Pancreas (tissue), 10 donors: ENCODE measurements at regions not wholly inside any gene's neighbourhood (a gene's known extent, or its start where the extent isn't known, plus 50 kb on each side); places are given as distances from the start of the nearest gene placed in this dataset.

Experiments
- ATAC-seq, 4 donors: fragments of 200-7000 bp; cut with Tn5 transposase; one replicate each; pipeline versions ENCODE4 v1.8.0 to v1.9.1; 2020; ENCODE audit warnings: mild to moderate bottlenecking in 4 of 4, moderate library complexity in 4 of 4
- DNase-seq, 6 donors: peaks; one replicate each; pipeline ENCODE4 v3.0.0-alpha.2; 2020
- FAIRE-seq: peaks from 2 replicates; lab custom pipeline; 2012; peaks lifted over from hg19 to GRCh38; lab: Jason Lieb, UNC
- H3K27ac ChIP-seq, 4 donors: fragments of 200-600 bp; sonication (generic); 1 replicate in 3 of 4; 2 replicates in 1 of 4; pipeline versions ENCODE4 v1.5.0 to v1.8.0; 2020
- H3K27me3 ChIP-seq, 4 donors: fragments of 200-600 bp; one replicate each; pipeline ENCODE4 v1.8.0; 2021
- H3K36me3 ChIP-seq, 3 donors: fragments of 200-600 bp; sonication (generic) in 1 of 3; one replicate each; pipeline versions ENCODE4 v1.5.0 to v1.8.0; 2020 to 2021
- H3K4me1 ChIP-seq, 3 donors: fragments of 200-600 bp; one replicate each; pipeline ENCODE4 v1.8.0; 2021
- H3K4me3 ChIP-seq, 4 donors: fragments of 200-600 bp; sonication (generic) in 2 of 4; one replicate each; pipeline versions ENCODE4 v1.5.0 to v1.8.0; 2020 to 2021
- H3K9me3 ChIP-seq, 4 donors: fragments of 200-600 bp; one replicate each; pipeline ENCODE4 v1.8.0; 2021
- CTCF ChIP-seq, 4 donors: fragments of 200-600 bp; sonication (generic) in 3 of 4; IDR thresholded peaks; one replicate each; pipeline versions ENCODE4 v1.5.0 to v1.8.0; 2021; ENCODE audit warnings: antibody characterized with exemption in 4 of 4
- WGBS, 2 donors: extraction: QIAGEN DNeasy Blood & Tissue Kit; methylation state at CpG; one replicate each; pipeline ENCODE4 v1.1.7; 2013; 5-methylcytosine and 5-hydroxymethylcytosine counted together
- intact Hi-C, 3 donors: fragments of 100-400 bp; cut with DNase I; formaldehyde crosslinking; loops; one replicate each; pipeline versions ENCODE4 v1.11.1 to v1.14.2; 2022
- donor health status: healthy with polysubstance abuse.
- donor health status: DM: no; HTN: no; CAD: no; lungs with moderate emphysema.
- donor health status: DM: no; HTN: no; CAD: no.
- donor health status: control.
- donor health status: control.
- donor health status: Bipolar disorder and iron deficiency.
- donor health status: DM: yes; HTN: yes; CAD: no.
- donor health status: DM: no; HTN: no; CAD: no.
- donor health status: DM: no; HTN: no; CAD: no.
- donor health status: DM: yes; HTN: yes; CAD: no.

- H3K27ac ChIP-seq, result no peak overlapping the region
- ATAC-seq, result no peak
- H3K4me1 ChIP-seq, result no peaks in the 10 kb centered on the region
- no peaks in the 10 kb centered on the region for H3K27me3 ChIP-seq
- no peaks in the 10 kb centered on the region for H3K36me3 ChIP-seq
- no peak for FAIRE-seq
- no peak for TF ChIP-seq CTCF (IDR thresholded peaks at IDR 0.05)
- H3K4me3 ChIP-seq, result no peak overlapping the region
- no peaks in the 10 kb centered on the region for H3K9me3 ChIP-seq
- intact Hi-C loops, result no loop called here
- WGBS, 2 donors, result 62 to 68% methylated on average over 4 of the region's 4 CpGs
- no peak for DNase-seq
These were observed 170.2 kb upstream of the GOT2 start for GRCh38 chr16:58904291-58904690.

GRCh38 chr16:58889516-58889915 is 155.4 kb upstream of the GOT2 start:
- Histone ChIP-seq H3K4me1 (no peaks in the 10 kb centered on the region), H3K27ac (no peak overlapping the region), H3K9me3 (no peaks in the 10 kb centered on the region), H3K27me3 (no peaks in the 10 kb centered on the region), H3K36me3 (no peaks in the 10 kb centered on the region), H3K4me3 (no peak overlapping the region)
- no peak for DNase-seq
- intact Hi-C loops, result no loop called here
- TF ChIP-seq CTCF (IDR thresholded peaks at IDR 0.05), result no peak
- no peak for ATAC-seq
- WGBS, 2 donors, result 63 to 88% methylated on average over 1 of the region's 1 CpG
- no peak for FAIRE-seq

GRCh38 chr16:58885528-58886170 is 151.5 kb upstream of the GOT2 start:
- WGBS, 2 donors, result 66 to 77% methylated on average over 5 of the region's 5 CpGs
- Histone ChIP-seq H3K9me3 (no peaks in the 10 kb centered on the region), H3K36me3 (no peaks in the 10 kb centered on the region), H3K27ac (no peak overlapping the region), H3K4me1 (no peaks in the 10 kb centered on the region), H3K27me3 (no peaks in the 10 kb centered on the region), H3K4me3 (no peak overlapping the region)
- no peak for DNase-seq
- ATAC-seq, result no peak
- intact Hi-C loops, result no loop called here
- no peak for TF ChIP-seq CTCF (IDR thresholded peaks at IDR 0.05)
- FAIRE-seq, result no peak

GRCh38 chr16:58884141-58884540 is 150.0 kb upstream of the GOT2 start:
- H3K36me3 ChIP-seq, result no peaks in the 10 kb centered on the region
- intact Hi-C loops, result no loop called here
- no peak for FAIRE-seq
- no peak for ATAC-seq
- H3K27me3 ChIP-seq, result no peaks in the 10 kb centered on the region
- H3K9me3 ChIP-seq, result no peaks in the 10 kb centered on the region
- H3K4me3 ChIP-seq, result no peak overlapping the region
- TF ChIP-seq CTCF (IDR thresholded peaks at IDR 0.05), result no peak
- no peak for DNase-seq
- H3K4me1 ChIP-seq, result no peaks in the 10 kb centered on the region
- no peak overlapping the region for H3K27ac ChIP-seq

- Histone ChIP-seq H3K4me1 (no peaks in the 10 kb centered on the region), H3K4me3 (no peak overlapping the region), H3K9me3 (no peaks in the 10 kb centered on the region), H3K27me3 (no peaks in the 10 kb centered on the region), H3K36me3 (no peaks in the 10 kb centered on the region), H3K27ac (no peak overlapping the region)
- no peak for FAIRE-seq
- no peak for DNase-seq
- intact Hi-C loops, result no loop called here
- no peak for TF ChIP-seq CTCF (IDR thresholded peaks at IDR 0.05)
- no peak for ATAC-seq
- 73 to 78% methylated on average over 3 of the region's 3 CpGs for WGBS, 2 donors
These were observed 149.0 kb upstream of the GOT2 start for GRCh38 chr16:58883131-58883530.
